Activated T-cell treated with anti-CD3 and anti-CD28 coated beads, Interleukin-2, amount 50 U/mL, for 24 hours (primary cell): ENCODE measurements at regions not wholly inside any gene's neighbourhood (a gene's known extent, or its start where the extent isn't known, plus 50 kb on each side); places are given as distances from the start of the nearest gene placed in this dataset.

Source experiments
- DNase-seq: peaks from one replicate; pipeline ENCODE4 v3.0.0-alpha.2; 2020
- H3K27ac Mint-ChIP-seq: 2 replicates; pipeline ENCODE4 v1.8.0; 2020; ENCODE audit warnings: mild to moderate bottlenecking, mixed read lengths
- H3K27me3 Mint-ChIP-seq: 2 replicates; pipeline ENCODE4 v1.8.0; 2020; ENCODE audit warnings: mixed read lengths
- H3K36me3 Mint-ChIP-seq: 2 replicates; pipeline ENCODE4 v1.8.0; 2020; ENCODE audit warnings: low read depth, mixed read lengths
- H3K4me1 Mint-ChIP-seq: 2 replicates; pipeline ENCODE4 v1.8.0; 2020; ENCODE audit warnings: low read depth, mixed read lengths
- H3K4me3 Mint-ChIP-seq: 2 replicates; pipeline ENCODE4 v1.8.0; 2020; ENCODE audit warnings: mild to moderate bottlenecking, moderate library complexity, mixed read lengths
- H3K9me3 Mint-ChIP-seq: 2 replicates; pipeline ENCODE4 v1.8.0; 2020; ENCODE audit warnings: mixed read lengths

DNA sequence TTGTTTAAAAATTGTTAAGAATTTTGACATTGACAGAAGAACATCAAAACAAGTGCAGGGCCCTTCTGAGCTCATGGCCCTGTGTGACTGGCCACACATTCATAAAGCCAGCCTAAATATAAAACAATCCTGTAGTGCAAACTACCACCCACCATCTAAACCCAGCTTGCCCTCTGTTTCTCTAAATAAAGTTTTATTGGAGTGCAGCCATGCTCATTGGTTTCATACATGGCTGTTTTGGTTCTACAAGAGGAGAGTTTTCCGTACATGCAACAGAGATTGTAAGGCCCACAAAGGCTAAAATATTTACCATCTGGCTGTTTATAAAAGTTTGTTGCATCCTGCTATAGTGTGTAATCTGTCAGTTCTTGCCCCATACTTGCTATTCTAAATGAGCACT is 54.6 kb upstream of the TRIM24 start:
- H3K27ac Mint-ChIP-seq, result no peak overlapping the region
- DNase-seq, result no peak
- no peaks in the 10 kb centered on the region for H3K36me3 Mint-ChIP-seq
- no peaks in the 10 kb centered on the region for H3K9me3 Mint-ChIP-seq
- H3K27me3 Mint-ChIP-seq, result no peaks in the 10 kb centered on the region
- no peak overlapping the region for H3K4me3 Mint-ChIP-seq
- H3K4me1 Mint-ChIP-seq, result no peaks in the 10 kb centered on the region

- no peak overlapping the region for H3K4me3 Mint-ChIP-seq
- peaks cover 2% of the 10 kb centered on the region for H3K27me3 Mint-ChIP-seq
- no peak for DNase-seq
- no peaks in the 10 kb centered on the region for H3K4me1 Mint-ChIP-seq
- H3K9me3 Mint-ChIP-seq, result no peaks in the 10 kb centered on the region
- H3K27ac Mint-ChIP-seq, result no peak overlapping the region
- no peaks in the 10 kb centered on the region for H3K36me3 Mint-ChIP-seq
These were observed 52.3 kb upstream of the TRIM24 start for GRCh38 chr7:138407792-138408191.
